Parathyroid adenoma (tissue), 2 donors: ENCODE measurements at regions not wholly inside any gene's neighbourhood (a gene's known extent, or its start where the extent isn't known, plus 50 kb on each side); places are given as distances from the start of the nearest gene placed in this dataset.

Experiments used
- H2AFZ ChIP-seq: fragments of 300-600 bp; sonication (generic); one replicate; pipeline ENCODE4 v1.7.0; 2017; ENCODE audit warnings: antibody characterized with exemption, mild to moderate bottlenecking
- H3K27ac ChIP-seq: fragments of 300-600 bp; sonication (generic); one replicate; pipeline ENCODE4 v1.7.0; 2017
- H3K27me3 ChIP-seq: fragments of 300-600 bp; sonication (generic); one replicate; pipeline ENCODE4 v1.7.0; 2017; ENCODE audit warnings: low read length; ENCODE audit not compliant: control insufficient read depth, insufficient read depth
- H3K36me3 ChIP-seq: fragments of 300-600 bp; sonication (generic); one replicate; pipeline ENCODE4 v1.7.0; 2017; ENCODE audit warnings: low read length; ENCODE audit not compliant: control insufficient read depth, insufficient read depth
- H3K4me1 ChIP-seq: fragments of 300-600 bp; sonication (generic); one replicate; pipeline ENCODE4 v1.7.0; 2017; ENCODE audit warnings: control low read depth
- H3K4me2 ChIP-seq: fragments of 300-600 bp; sonication (generic); one replicate; pipeline ENCODE4 v1.7.0; 2017; ENCODE audit warnings: low read length
- H3K4me3 ChIP-seq: fragments of 300-600 bp; sonication (generic); one replicate; pipeline ENCODE4 v1.7.0; 2017; ENCODE audit warnings: low read depth, low read length
- H3K79me2 ChIP-seq: fragments of 300-600 bp; sonication (generic); one replicate; pipeline ENCODE4 v1.7.0; 2017; ENCODE audit warnings: control low read depth
- H3K9ac ChIP-seq: fragments of 300-600 bp; sonication (generic); one replicate; pipeline ENCODE4 v1.7.0; 2017; ENCODE audit warnings: mild to moderate bottlenecking
- H3K9me3 ChIP-seq: fragments of 300-600 bp; sonication (generic); one replicate; pipeline ENCODE4 v1.7.0; 2017; ENCODE audit warnings: low read length; ENCODE audit not compliant: control insufficient read depth
- TF ChIP-seq, protein P1 (sequence below): fragments of 300-600 bp; sonication (generic); IDR thresholded peaks from one replicate; pipeline ENCODE4 v1.7.0; 2017; ENCODE audit warnings: antibody characterized with exemption, mild to moderate bottlenecking
- donor health status: primary hyperparathyroidism.

DNA sequence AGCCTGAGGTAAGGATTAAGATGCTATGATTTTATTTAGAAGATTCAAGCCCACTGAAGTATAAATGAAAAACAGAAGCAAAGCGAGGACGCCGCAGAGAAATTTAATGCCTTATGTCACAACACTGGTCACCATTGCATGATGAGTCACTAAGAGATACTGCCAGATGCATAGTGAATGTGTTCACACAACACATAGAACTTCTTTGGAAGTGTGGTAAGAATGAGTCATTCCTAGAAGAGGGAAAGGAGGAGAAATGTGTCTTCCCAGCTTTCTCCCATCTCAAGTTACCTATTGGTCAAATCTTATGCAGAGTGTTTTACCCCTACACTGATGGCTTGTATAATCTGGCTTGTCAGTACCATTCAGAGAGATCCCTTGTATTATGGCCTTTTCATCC lies 465.3 kb upstream of the ARRDC3 start:
- no peak overlapping the region for H3K4me3 ChIP-seq
- TF ChIP-seq, protein P1, sequence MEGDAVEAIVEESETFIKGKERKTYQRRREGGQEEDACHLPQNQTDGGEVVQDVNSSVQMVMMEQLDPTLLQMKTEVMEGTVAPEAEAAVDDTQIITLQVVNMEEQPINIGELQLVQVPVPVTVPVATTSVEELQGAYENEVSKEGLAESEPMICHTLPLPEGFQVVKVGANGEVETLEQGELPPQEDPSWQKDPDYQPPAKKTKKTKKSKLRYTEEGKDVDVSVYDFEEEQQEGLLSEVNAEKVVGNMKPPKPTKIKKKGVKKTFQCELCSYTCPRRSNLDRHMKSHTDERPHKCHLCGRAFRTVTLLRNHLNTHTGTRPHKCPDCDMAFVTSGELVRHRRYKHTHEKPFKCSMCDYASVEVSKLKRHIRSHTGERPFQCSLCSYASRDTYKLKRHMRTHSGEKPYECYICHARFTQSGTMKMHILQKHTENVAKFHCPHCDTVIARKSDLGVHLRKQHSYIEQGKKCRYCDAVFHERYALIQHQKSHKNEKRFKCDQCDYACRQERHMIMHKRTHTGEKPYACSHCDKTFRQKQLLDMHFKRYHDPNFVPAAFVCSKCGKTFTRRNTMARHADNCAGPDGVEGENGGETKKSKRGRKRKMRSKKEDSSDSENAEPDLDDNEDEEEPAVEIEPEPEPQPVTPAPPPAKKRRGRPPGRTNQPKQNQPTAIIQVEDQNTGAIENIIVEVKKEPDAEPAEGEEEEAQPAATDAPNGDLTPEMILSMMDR, result no peak
- H3K9ac ChIP-seq, result no peak overlapping the region
- H3K27me3 ChIP-seq, result no peaks in the 10 kb centered on the region
- no peaks in the 10 kb centered on the region for H3K79me2 ChIP-seq
- no peaks in the 10 kb centered on the region for H3K36me3 ChIP-seq
- no peak overlapping the region for H2AFZ ChIP-seq
- no peak overlapping the region for H3K27ac ChIP-seq
- no peaks in the 10 kb centered on the region for H3K4me1 ChIP-seq
- H3K4me2 ChIP-seq, result no peak overlapping the region
- no peaks in the 10 kb centered on the region for H3K9me3 ChIP-seq

DNA sequence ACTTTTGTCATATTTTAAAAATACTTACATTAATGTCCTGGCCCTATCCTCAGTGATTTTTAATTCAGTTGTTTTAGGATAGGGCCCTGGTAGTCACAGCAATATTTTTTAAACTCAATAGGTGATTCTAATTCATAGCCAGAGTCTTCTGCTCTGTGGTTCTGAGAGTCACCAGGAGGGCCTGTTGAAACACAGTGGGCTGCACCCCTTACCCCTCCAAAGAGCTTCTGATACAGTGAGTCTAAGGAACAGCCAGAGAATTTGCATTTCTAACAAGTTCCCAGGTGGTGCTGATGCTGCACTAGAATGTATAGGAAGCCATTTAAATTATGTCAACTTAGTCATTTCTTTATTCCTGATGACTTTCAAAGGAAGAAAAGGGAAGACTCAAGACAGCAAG lies 458.3 kb upstream of the ARRDC3 start:
- TF ChIP-seq, protein P1, result no peak
- H3K9ac ChIP-seq, result no peak overlapping the region
- no peaks in the 10 kb centered on the region for H3K27me3 ChIP-seq
- H3K79me2 ChIP-seq, result no peaks in the 10 kb centered on the region
- no peaks in the 10 kb centered on the region for H3K9me3 ChIP-seq
- H3K4me3 ChIP-seq, result no peak overlapping the region
- H3K4me2 ChIP-seq, result no peak overlapping the region
- no peak overlapping the region for H3K27ac ChIP-seq
- H2AFZ ChIP-seq, result no peak overlapping the region
- no peaks in the 10 kb centered on the region for H3K4me1 ChIP-seq
- H3K36me3 ChIP-seq, result no peaks in the 10 kb centered on the region

DNA sequence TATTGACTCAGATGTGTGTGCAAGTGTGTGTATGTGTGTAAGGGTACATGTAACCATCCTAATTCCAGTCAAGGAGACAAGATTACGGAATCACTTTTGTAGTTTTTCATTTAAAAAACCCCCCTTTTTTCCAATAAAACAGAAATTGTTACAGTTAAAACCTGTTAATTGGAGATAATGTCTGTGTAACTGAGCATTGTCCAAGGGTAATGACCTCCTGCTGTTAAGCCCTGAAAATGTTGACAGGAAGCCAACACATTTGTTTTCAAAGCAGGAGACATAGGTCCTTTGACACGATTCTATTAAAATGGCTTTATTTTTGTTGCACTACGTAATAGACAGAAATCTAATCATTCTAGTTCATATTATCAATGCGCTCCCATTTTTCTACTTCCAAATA lies 457.3 kb upstream of the ARRDC3 start:
- H3K9me3 ChIP-seq, result no peaks in the 10 kb centered on the region
- H3K4me3 ChIP-seq, result no peak overlapping the region

DNA sequence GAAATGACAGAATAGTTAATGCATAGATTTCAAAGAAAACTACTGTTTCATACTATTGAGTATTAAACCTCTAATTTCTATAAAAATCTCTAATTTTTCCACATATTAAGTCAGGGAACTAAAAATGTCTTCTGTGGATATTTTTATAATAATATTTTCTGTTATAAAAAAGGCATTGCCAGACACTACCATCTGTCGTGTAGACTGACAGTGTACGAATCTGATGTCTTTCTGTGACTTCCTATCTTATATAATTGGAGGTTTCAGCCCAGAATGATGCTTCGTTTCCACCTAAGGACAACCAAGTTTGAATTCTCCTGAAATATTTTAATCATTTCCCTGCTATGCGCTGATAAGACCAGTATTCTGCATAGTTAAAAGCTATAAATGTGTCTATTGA lies 456.6 kb upstream of the ARRDC3 start:
- Histone ChIP-seq H3K4me1 (no peaks in the 10 kb centered on the region), H3K79me2 (no peaks in the 10 kb centered on the region), H3K9me3 (no peaks in the 10 kb centered on the region), H3K27ac (no peak overlapping the region), H2AFZ (no peak overlapping the region), H3K4me3 (no peak overlapping the region), H3K36me3 (no peaks in the 10 kb centered on the region), H3K9ac (no peak overlapping the region), H3K4me2 (no peak overlapping the region), H3K27me3 (no peaks in the 10 kb centered on the region)
- TF ChIP-seq, protein P1, result no peak

More for the DNA sequence above, 457.3 kb upstream of the ARRDC3 start:
- Histone ChIP-seq H3K79me2 (no peaks in the 10 kb centered on the region), H3K4me1 (no peaks in the 10 kb centered on the region), H3K27me3 (no peaks in the 10 kb centered on the region), H3K9ac (no peak overlapping the region), H3K36me3 (no peaks in the 10 kb centered on the region), H3K4me2 (no peak overlapping the region), H3K27ac (no peak overlapping the region), H2AFZ (no peak overlapping the region)
- TF ChIP-seq, protein P1, result no peak

DNA sequence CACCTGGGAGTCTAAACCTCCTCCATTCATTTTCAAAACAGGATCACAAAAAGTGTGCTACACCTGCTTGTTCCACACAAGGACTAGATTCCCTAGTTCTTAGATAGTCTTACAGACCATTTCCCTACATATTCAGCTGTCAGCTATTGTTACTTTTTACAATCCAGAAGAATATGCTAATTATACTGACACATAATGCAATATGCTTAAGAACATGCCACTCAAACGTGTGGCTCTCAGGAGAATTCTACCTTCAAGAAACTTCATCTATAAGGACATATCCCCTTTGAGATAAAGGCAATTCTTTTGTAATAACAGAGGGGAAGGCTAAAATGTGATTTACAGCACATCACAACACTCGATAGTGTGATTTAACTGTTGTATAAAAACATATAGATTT lies 456.1 kb upstream of the ARRDC3 start:
- Histone ChIP-seq H3K9me3 (no peaks in the 10 kb centered on the region), H2AFZ (no peak overlapping the region), H3K4me3 (no peak overlapping the region), H3K27ac (no peak overlapping the region), H3K79me2 (no peaks in the 10 kb centered on the region), H3K9ac (no peak overlapping the region), H3K4me2 (no peak overlapping the region), H3K36me3 (no peaks in the 10 kb centered on the region), H3K4me1 (no peaks in the 10 kb centered on the region), H3K27me3 (no peaks in the 10 kb centered on the region)
- TF ChIP-seq, protein P1, result no peak
